Endothelial cell (in vitro differentiated cells): ENCODE measurements at regions not wholly inside any gene's neighbourhood (a gene's known extent, or its start where the extent isn't known, plus 50 kb on each side); places are given as distances from the start of the nearest gene placed in this dataset.
A peak's percentile ranks its signal among the peaks of the same experiment; 100 is the strongest.

Experiments used
- DNase-seq: peaks from one replicate; pipeline ENCODE4 v3.0.0; 2021; ENCODE audit warnings: low spot score
- H3K27ac Mint-ChIP-seq: one replicate; pipeline ENCODE4 v1.8.0; 2021; ENCODE audit warnings: mixed read lengths, inconsistent platforms; ENCODE audit not compliant: unreplicated experiment
- H3K27me3 Mint-ChIP-seq: one replicate; pipeline ENCODE4 v1.8.0; 2021; ENCODE audit warnings: mild to moderate bottlenecking, moderate library complexity, mixed read lengths, inconsistent platforms; ENCODE audit not compliant: unreplicated experiment
- H3K36me3 Mint-ChIP-seq: one replicate; pipeline ENCODE4 v1.8.0; 2021; ENCODE audit warnings: mild to moderate bottlenecking, low read depth, mixed read lengths, inconsistent platforms; ENCODE audit not compliant: unreplicated experiment
- H3K4me1 Mint-ChIP-seq: one replicate; pipeline ENCODE4 v1.8.0; 2021; ENCODE audit warnings: mild to moderate bottlenecking, mixed read lengths, inconsistent platforms; ENCODE audit not compliant: unreplicated experiment
- H3K4me3 Mint-ChIP-seq: one replicate; pipeline ENCODE4 v1.8.0; 2021; ENCODE audit warnings: mild to moderate bottlenecking, mixed read lengths, inconsistent platforms; ENCODE audit not compliant: unreplicated experiment
- H3K9me3 Mint-ChIP-seq: one replicate; pipeline ENCODE4 v1.8.0; 2021; ENCODE audit warnings: mixed read lengths, inconsistent platforms; ENCODE audit not compliant: unreplicated experiment
- TF ChIP-seq, protein P1 (sequence below): fragments of 200-600 bp; sonication (generic); IDR thresholded peaks from one replicate; pipeline ENCODE4 v1.5.0; 2021; ENCODE audit warnings: antibody characterized with exemption; ENCODE audit not compliant: unreplicated experiment

DNA sequence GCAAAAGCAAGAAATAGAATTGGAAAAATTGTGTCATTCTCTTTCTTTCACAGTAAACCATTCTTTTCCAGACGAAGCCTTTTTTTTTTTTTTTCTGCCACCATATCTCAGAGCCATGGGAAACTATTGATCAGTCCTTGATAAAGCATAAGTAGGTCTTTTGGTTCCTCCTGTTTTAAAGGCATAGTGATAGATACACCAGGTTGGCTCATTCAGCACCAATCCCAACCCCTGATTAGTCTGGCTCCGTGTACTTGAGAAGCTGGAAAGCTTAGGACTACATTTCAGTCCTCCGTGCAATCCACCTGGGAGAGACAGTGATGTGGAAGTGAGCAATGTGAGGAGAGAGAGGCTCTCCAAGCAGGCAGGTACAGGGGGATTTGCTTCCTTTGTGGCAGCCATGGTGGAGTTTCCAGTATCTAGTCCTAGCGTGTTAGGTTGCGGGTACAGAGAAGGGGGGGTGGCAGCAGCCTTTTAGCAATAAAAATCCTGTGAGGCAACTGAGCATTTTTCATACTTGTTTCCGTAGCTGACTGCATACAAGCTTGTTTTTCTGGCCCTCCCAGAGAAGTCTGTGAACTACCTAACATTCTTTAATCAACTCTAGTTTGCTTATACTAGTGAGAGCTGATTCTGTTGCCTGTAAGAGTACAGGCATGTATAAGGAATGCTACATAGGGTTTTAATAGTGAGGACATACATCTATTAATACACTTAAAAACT lies 127.4 kb upstream of the CTTNBP2 start:
- H3K4me3 Mint-ChIP-seq, result no peak overlapping the region
- DNase-seq, result no peak
- H3K27ac Mint-ChIP-seq, result no peak overlapping the region
- H3K9me3 Mint-ChIP-seq, result no peaks in the 10 kb centered on the region
- TF ChIP-seq, protein P1, sequence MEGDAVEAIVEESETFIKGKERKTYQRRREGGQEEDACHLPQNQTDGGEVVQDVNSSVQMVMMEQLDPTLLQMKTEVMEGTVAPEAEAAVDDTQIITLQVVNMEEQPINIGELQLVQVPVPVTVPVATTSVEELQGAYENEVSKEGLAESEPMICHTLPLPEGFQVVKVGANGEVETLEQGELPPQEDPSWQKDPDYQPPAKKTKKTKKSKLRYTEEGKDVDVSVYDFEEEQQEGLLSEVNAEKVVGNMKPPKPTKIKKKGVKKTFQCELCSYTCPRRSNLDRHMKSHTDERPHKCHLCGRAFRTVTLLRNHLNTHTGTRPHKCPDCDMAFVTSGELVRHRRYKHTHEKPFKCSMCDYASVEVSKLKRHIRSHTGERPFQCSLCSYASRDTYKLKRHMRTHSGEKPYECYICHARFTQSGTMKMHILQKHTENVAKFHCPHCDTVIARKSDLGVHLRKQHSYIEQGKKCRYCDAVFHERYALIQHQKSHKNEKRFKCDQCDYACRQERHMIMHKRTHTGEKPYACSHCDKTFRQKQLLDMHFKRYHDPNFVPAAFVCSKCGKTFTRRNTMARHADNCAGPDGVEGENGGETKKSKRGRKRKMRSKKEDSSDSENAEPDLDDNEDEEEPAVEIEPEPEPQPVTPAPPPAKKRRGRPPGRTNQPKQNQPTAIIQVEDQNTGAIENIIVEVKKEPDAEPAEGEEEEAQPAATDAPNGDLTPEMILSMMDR, result no peak
- H3K36me3 Mint-ChIP-seq, result no peaks in the 10 kb centered on the region
- peaks cover 29% of the 10 kb centered on the region for H3K4me1 Mint-ChIP-seq
- H3K27me3 Mint-ChIP-seq, result peaks cover 6% of the 10 kb centered on the region

DNA sequence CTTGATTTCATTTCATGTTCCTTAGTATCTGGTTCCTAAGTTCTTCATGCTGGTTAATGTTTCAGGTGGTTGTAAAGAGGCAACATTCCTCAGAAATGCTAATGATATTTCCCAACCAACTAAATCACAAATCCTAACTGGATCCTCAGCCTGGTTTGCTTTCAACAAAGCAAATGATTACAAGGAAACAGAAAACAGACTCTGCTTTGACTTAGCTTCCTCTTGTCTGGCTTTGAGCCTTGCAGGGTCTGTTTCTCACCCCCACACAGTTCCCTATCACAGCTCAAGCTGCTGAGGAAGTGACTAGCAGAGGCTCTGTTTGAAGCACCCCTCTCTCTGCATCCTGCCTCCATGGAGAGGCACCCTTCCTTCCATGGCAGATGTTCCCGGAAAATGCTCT lies 130.2 kb upstream of the CTTNBP2 start:
- H3K27ac Mint-ChIP-seq, result peak overlapping the region; percentile 85
- TF ChIP-seq, protein P1, result no peak
- H3K4me3 Mint-ChIP-seq, result no peak overlapping the region
- no peak for DNase-seq
- H3K4me1 Mint-ChIP-seq, result peaks cover 29% of the 10 kb centered on the region
- peaks cover 6% of the 10 kb centered on the region for H3K27me3 Mint-ChIP-seq
- no peaks in the 10 kb centered on the region for H3K36me3 Mint-ChIP-seq
- no peaks in the 10 kb centered on the region for H3K9me3 Mint-ChIP-seq

DNA sequence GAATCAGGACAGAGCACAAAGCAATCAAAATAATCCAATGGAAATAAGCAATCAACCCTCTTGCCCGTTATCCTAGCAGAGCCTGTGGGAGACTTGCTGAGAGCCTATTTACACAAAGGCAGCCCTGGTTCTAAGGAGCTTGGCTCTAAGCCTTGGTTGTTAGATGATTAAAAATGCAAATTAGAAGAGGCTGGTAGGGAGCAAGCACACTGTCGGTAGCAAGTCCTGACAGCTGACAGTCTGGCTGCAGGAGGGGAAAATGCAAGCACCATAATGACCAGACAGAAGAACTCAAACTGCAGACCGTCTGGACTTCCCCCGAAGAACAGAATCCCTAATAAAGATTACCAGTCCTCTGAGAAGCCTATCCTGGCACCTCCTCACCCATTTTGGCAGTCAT lies 131.8 kb upstream of the CTTNBP2 start:
- peaks cover 29% of the 10 kb centered on the region for H3K4me1 Mint-ChIP-seq
- H3K36me3 Mint-ChIP-seq, result no peaks in the 10 kb centered on the region
- no peaks in the 10 kb centered on the region for H3K9me3 Mint-ChIP-seq
- no peak for DNase-seq
- no peak overlapping the region for H3K27ac Mint-ChIP-seq
- TF ChIP-seq, protein P1, result no peak
- H3K4me3 Mint-ChIP-seq, result no peak overlapping the region
- peaks cover 6% of the 10 kb centered on the region for H3K27me3 Mint-ChIP-seq

GRCh38 chr7:118006979-118007378 lies 133.7 kb upstream of the CTTNBP2 start:
- no peak for DNase-seq
- Mint-ChIP-seq H3K4me3 (no peak overlapping the region), H3K9me3 (no peaks in the 10 kb centered on the region), H3K27ac (no peak overlapping the region), H3K4me1 (peaks cover 29% of the 10 kb centered on the region), H3K27me3 (peaks cover 4% of the 10 kb centered on the region), H3K36me3 (no peaks in the 10 kb centered on the region)
- TF ChIP-seq, protein P1, result no peak

DNA sequence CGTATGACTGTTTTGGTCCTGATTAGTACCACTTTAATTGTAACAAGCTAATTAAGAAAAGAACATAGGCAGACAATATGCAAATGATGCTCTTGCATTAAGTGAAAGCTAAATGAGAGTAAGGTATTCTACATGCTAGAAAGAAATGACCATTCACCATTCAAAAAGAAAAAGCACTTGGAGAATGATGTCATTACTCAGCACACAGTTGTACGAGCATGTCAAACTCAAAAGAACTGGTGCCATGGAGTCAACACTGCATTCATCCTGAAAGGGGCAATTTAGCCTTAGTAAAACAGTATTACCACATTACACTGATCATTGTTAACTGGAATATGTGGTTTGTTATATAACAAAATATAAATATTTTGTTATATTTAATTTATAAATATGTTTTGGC lies 136.2 kb upstream of the CTTNBP2 start:
- Mint-ChIP-seq H3K27ac (no peak overlapping the region), H3K27me3 (peaks cover 5% of the 10 kb centered on the region), H3K4me3 (no peak overlapping the region), H3K4me1 (peaks cover 4% of the 10 kb centered on the region), H3K36me3 (no peaks in the 10 kb centered on the region), H3K9me3 (no peaks in the 10 kb centered on the region)
- no peak for DNase-seq
- TF ChIP-seq, protein P1, result no peak
